Anterior cingulate cortex (tissue), 58 donors: ENCODE measurements at regions not wholly inside any gene's neighbourhood (a gene's known extent, or its start where the extent isn't known, plus 50 kb on each side); places are given as distances from the start of the nearest gene placed in this dataset.
A peak's percentile ranks its signal among the peaks of the same experiment; 100 is the strongest.

Experiments
- DNase-seq, 58 donors: peaks; one replicate each; lab custom pipeline; 2025; lab: John Stamatoyannopoulos, UW

DNA sequence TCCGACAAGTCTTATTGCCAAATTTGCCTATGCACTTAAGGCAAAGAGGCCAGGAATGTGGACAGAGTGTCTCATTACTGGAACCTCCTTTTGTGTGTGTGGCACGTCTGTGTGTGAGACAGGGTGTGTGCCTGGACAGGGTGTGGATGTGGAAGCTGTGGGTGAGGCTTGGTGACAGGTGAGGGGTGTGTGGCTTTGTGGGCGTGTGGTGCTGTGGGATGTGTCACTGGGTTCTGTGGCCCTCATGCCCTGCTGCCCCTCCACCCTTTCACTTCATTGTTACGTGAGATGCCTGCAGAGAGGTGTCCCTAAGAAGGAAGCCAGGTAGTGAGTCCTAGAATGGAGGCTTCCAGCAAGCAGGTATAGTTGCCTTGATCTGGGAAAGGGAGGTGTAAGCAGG lies 244.0 kb upstream of the CHRNA7 start:
- no peak for DNase-seq

GRCh38 chr15:31788104-31788503 lies 242.2 kb upstream of the CHRNA7 start:
- no peak for DNase-seq

- no peak for DNase-seq
Measured at GRCh38 chr15:31792611-31793199, 237.6 kb upstream of the CHRNA7 start.

- DNase-seq: no peak
Measured at GRCh38 chr15:31799319-31799714, 231.0 kb upstream of the CHRNA7 start.

DNA sequence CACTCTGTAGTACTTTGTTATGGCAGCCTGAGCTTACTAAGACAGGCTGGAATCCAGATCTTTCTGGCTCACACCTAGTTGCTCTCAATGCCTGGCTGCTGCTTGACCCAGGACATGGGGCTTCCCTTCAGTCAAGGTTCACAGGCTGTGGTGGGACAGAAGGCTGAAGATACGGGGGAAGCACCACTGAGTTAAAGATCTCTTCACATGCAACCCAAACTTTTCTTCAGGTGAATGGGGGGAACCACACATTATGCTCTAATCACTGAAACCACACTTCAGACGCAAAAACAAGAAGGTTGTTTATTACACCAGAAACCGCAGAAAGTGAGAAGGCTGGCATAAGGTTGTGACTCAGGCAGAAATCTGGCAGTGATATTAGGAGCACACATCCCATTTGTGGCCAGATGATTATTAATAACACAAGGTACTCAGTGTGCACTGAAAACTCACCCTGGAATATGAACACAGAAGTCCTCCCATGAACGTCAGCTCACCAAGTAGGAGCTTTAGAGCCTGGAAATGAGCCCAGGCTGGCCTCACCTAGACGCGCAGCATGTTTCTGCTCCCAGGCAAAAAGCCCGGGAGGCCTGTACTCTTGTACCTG lies 230.5 kb upstream of the CHRNA7 start:
- no peak for DNase-seq

- DNase-seq: peak in 40 of 58 donors; percentile 10 to 76 (median 36)
Measured at GRCh38 chr15:31801152-31801551, 229.2 kb upstream of the CHRNA7 start.

- DNase-seq: no peak
Measured at GRCh38 chr15:31802761-31803160, 227.6 kb upstream of the CHRNA7 start.

- no peak for DNase-seq
Measured at GRCh38 chr15:31803388-31803884, 226.9 kb upstream of the CHRNA7 start.

GRCh38 chr15:31805090-31805662 lies 225.1 kb upstream of the CHRNA7 start:
- DNase-seq: no peak

DNA sequence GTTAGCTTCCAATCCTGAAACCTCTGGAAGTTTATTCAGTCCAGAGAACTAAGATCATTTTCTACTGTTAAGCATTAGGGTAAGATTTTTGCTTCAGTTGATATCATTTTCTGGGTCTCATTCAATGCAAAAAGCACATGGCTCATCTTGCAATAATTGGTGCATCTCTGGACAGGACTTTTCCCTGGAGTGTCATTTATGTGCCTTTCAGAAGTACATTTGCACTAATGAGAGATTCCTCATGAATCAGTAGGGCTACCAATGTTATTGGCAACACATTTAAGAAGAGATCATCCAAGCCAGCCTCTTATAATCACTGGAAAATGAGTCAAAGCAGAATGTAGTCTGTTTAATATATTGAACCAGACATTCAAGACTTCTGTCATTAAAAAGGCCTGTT lies 224.2 kb upstream of the CHRNA7 start:
- no peak for DNase-seq

DNA sequence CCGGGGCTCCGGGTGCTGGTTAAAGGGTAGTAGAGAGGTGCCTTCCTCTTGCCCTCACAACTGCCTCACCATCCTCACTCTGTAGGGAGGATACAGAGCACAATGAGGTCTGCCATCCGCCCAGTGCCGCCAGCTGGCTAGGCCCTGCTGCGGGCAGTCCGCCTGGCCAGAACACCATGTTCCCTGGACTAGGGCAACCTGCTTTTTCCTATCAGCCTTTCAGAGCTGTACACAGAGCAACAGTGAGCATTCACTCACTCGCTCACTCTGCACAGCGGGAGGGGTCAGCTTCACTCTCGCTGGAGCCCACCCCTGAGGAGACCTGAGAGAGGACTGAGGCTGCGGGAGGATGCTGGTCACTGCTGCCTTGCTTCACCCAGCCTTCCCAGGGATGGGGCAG lies 218.7 kb upstream of the CHRNA7 start:
- peak in 52 of 58 donors; percentile 23 to 91 (median 66) for DNase-seq

GRCh38 chr15:31814082-31814481 lies 216.2 kb upstream of the CHRNA7 start:
- peak in 24 of 58 donors; percentile 20 to 67 (median 38) for DNase-seq

DNA sequence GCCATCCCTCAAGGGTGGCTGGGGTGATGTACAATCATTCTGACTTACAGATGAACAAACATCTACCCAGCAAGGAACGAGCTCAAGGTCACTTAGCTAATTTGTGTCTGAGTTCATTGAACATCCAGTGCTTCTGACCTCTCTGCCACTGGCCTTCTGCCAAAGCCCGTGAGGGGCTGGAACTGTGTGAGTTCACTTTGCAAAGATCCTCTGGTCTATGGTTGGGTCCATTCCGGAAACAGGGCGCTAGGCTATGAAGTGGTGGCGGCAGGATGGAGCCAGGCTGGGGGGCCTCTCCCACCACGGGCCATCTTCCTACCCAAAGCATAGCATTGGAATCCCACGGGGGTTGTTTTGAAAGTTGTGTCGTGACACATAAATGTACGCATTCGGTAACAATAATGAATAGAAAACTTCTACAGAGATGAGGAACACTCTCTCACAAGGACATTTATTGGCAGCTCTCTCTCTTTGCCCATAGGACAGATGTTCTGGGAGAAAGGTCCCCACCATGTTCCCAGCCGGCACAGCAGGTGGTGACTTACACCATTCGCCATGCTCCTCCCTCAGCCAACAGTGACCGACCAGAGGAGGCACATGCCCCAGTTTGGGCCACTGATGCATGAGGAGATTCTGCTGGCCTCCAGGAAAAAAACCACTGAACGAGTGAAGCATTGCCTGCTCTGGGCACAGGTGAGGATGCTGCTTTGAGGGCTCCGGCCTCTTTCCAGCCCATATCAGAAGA lies 214.7 kb upstream of the CHRNA7 start:
- DNase-seq: peak in 1 of 58 donors; percentile 45

- DNase-seq: no peak
Measured at GRCh38 chr15:31822463-31822862, 207.9 kb upstream of the CHRNA7 start.

DNA sequence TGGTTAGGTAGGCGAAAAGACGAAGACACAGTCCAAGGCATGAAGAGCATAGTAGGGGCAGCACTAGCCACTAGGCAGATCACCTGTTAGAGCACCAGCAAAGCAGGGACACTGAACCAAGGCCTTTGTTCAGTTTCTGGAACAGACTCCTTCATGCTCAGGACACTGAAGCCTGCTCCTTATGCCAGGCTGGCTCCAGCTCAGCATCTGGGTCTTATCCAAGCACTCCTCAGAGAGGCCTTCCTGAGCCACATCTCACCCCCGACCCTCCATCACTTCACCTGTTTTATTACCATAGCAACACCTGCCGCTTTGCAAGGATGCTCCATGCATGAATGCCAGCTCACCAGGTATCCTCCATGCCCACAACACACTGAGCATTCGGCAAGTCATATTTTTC lies 206.3 kb upstream of the CHRNA7 start:
- peak in 11 of 58 donors; percentile 14 to 60 (median 28) for DNase-seq

GRCh38 chr15:31828594-31828993 lies 201.7 kb upstream of the CHRNA7 start:
- DNase-seq: peak in 5 of 58 donors; percentile 28 to 46 (median 37)

DNA sequence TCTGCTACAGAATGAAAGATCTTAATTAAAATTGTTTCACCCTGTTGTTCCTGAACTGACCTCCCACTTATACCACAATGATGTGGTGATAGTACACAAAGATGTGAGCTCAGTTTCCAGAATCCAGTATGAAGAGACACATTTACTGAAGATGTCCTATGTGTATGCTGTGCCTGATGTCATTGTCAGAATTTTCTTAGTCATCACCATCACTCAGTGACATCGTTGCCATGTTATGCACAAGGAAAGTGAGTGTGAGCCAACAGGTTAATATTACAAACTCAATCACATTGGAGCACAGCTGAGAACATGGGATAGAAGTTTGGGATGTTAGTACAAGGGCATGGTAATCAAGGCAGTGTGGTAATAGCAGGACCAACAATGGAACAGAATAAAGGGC lies 199.7 kb upstream of the CHRNA7 start:
- no peak for DNase-seq

DNA sequence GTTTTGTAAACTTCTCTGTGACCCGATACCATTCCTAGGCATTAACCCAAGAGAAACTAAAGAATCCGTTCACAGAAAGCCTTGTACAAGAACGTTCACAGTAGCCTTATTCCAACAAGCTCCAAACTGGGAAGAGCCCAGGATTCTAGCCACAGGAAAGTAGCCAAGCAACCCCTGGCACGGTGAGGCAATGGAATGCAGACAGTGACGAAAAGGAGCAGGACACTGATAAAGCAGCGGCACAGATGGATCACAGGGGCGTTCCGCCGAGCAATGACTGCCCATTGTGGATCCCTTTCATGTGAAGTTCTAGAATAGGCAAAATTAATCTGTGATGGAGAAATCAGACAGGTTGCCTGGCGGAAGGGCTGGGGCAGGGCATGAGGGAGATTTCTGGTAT lies 198.7 kb upstream of the CHRNA7 start:
- peak in 1 of 58 donors; percentile 37 for DNase-seq

DNA sequence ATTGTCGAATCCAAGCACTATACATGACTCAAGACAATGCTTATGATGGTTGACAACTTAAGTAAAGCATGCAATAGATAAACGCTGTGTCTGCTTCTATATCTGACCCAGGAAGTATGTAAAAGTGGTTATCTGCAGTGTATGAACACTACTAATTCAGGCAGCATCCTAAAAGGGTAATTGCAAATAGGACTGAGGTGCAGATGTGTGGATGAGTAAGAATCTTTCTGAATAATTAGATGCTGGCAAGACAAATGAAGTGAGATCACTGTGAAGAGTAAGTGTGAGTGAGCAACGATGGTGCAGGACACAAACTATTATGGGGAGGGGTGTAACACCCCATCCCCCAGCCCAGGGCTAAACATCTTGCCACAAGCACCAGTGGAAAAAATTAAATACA lies 195.7 kb upstream of the CHRNA7 start:
- no peak for DNase-seq

GRCh38 chr15:31839388-31839787 lies 190.9 kb upstream of the CHRNA7 start:
- no peak for DNase-seq

DNA sequence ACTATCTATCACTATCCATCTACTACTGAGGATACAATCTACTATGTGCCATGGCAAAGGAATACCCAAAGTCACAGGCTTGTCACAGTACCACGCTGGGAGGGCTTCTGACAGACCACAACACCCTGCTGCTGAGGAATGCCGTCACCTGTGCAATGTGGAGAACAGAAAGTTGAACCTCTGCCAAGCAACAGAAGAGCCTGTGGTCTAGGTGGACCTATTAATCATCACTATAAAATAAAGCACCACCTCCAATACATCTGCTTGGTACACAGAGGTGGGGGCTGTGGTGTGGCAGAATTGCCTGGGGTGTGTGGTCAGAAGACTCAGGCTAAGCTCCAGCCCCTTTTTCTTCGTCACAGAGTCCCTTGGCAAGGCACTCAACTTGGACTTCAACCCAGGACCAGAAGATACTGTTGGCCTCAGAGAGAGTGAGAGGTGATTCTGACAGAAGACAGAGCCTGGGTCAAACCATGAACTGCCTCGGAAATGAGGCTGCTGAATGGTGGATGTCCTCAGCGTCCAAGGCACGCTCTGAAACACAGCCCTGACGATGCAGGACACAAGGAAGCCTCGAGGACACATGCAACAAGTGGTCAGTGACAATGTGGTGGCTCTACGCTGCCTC lies 189.4 kb upstream of the CHRNA7 start:
- peak in 1 of 58 donors; percentile 54 for DNase-seq
